GM06990 (cell line): ENCODE measurements at regions not wholly inside any gene's neighbourhood (a gene's known extent, or its start where the extent isn't known, plus 50 kb on each side); places are given as distances from the start of the nearest gene placed in this dataset.
"Not testable (repeated sequence)": the region's sequence is repeated elsewhere in the genome, so short reads cannot be mapped to it uniquely, and the experiment has no call there.

ENCODE experiments used
- DNase-seq: peaks from one replicate; pipeline ENCODE4 v3.0.0-alpha.2; 2011; ENCODE audit not compliant: insufficient read length; ENCODE audit errors: extremely low read depth
- H3K27me3 ChIP-seq: replicated peaks from 2 replicates; pipeline ENCODE4 v1.6.0; 2011; ENCODE audit warnings: low read length; ENCODE audit not compliant: control insufficient read depth, insufficient read depth
- H3K36me3 ChIP-seq: 2 replicates; pipeline ENCODE4 v1.5.1; 2011; ENCODE audit warnings: low read length; ENCODE audit not compliant: control insufficient read depth, insufficient read depth
- H3K4me3 ChIP-seq: replicated peaks from 2 replicates; pipeline ENCODE4 v1.5.1; 2011; ENCODE audit warnings: low read depth, mild to moderate bottlenecking, control low read depth, low read length
- TF ChIP-seq, protein P1 (sequence below): IDR thresholded peaks from 2 replicates; pipeline ENCODE4 v1.5.1; 2011; ENCODE audit warnings: low read length, control low read depth, mild to moderate bottlenecking, inconsistent platforms; ENCODE audit not compliant: insufficient read depth, poor library complexity, severe bottlenecking

DNA sequence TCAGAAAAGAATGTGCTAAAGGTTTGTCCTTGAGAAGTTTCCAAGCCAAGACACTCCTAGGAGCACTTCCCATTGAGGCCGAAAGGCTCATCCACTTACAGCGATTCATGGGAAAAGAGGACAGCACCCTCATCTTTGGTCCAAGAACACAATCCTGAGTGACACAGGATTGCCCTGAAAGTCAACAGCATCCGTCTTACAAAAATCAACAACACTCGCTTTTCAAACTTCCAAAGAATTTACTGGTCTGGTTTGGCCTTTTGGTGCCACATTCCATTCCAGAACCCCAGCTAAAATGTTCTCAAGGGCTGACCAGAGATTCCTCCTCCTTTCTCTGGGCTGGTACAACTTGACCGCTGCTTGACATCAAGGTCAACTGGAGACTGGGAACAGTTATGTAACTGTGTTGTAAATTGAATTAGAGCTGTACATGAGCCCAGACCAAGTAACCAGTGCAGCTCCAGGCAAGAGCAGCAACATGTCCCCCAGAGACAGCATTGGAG, 415.8 kb upstream of the PIK3R1 start:
- Histone ChIP-seq H3K4me3 (no peak overlapping the region), H3K27me3 (no peaks in the 10 kb centered on the region), H3K36me3 (no peaks in the 10 kb centered on the region)
- no peak for DNase-seq
- TF ChIP-seq, protein P1, sequence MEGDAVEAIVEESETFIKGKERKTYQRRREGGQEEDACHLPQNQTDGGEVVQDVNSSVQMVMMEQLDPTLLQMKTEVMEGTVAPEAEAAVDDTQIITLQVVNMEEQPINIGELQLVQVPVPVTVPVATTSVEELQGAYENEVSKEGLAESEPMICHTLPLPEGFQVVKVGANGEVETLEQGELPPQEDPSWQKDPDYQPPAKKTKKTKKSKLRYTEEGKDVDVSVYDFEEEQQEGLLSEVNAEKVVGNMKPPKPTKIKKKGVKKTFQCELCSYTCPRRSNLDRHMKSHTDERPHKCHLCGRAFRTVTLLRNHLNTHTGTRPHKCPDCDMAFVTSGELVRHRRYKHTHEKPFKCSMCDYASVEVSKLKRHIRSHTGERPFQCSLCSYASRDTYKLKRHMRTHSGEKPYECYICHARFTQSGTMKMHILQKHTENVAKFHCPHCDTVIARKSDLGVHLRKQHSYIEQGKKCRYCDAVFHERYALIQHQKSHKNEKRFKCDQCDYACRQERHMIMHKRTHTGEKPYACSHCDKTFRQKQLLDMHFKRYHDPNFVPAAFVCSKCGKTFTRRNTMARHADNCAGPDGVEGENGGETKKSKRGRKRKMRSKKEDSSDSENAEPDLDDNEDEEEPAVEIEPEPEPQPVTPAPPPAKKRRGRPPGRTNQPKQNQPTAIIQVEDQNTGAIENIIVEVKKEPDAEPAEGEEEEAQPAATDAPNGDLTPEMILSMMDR: no peak

DNA sequence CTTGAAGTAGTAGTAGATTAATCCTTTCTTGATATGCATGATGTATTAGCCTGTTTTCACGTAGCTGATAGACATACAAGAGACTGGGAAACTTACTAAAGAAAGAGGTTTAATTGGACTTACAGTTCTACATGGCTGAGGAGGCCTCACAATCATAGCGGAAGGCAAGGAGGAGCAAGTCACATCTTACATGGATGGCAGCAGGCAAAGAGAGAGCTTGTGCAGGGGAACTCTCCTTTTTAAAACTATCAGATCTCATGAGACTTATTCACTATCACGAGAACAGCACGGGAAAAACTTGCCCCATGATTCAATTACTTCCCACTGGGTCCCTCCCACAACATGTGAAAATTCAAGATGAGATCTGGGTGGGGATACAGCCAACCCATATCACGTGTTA, 417.1 kb upstream of the PIK3R1 start:
- not testable (repeated sequence) for H3K4me3 ChIP-seq, DNase-seq, H3K36me3 ChIP-seq, H3K27me3 ChIP-seq

DNA sequence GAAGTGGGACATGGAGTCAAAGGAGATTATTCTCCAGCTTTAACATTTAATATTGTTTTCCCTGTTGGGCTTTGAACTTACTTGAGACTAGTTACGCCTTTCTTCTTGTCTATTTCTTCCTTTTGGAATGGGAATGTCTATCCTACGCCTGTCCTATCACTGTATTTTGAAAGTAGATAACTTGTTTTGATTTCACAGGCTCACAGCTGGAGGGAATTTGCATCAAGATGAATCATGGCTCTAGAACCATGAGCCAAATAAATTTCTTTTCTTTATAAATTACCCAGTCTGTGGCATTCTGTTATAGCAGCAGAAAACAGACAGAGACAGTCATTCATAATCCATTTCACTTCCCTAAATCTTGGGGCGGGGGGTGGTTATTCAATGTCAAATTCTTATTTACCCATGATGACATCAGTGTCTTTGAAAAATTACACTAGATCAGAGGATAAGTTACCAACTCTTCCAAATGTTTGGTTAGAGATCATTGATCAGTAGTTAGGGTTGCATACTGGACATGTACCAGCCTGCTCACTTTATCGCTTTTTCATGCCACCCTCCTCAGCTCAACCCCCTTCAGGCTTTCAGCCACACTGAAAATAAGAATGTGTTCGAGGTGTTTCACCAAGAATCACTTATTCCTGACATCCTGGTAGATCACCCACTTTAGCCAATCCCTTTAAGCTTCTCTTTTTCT, 419.6 kb upstream of the PIK3R1 start:
- no peak overlapping the region for H3K4me3 ChIP-seq
- TF ChIP-seq, protein P1: no peak
- H3K36me3 ChIP-seq: no peaks in the 10 kb centered on the region
- no peak for DNase-seq
- H3K27me3 ChIP-seq: no peaks in the 10 kb centered on the region

DNA sequence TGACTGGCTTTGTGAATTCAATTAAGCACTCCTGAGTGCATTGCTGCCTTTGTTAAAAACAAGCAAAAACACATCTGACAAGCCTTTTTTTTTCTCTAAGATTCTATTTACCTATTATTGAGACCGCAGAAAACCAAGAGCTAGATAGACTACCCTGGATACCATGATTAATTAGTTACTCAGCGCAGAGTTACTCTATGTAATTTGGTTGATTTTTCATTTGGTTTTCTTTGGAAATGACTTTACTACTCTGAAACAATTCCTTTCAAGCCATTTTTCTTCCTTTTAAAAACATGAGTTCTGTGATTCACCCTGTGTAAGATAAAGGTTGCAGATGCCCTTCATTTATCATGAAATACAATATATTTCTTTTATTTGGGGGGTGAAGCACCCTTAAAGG, 421.6 kb upstream of the PIK3R1 start:
- Histone ChIP-seq H3K4me3 (no peak overlapping the region), H3K27me3 (no peaks in the 10 kb centered on the region), H3K36me3 (no peaks in the 10 kb centered on the region)
- no peak for DNase-seq
- TF ChIP-seq, protein P1: no peak

DNA sequence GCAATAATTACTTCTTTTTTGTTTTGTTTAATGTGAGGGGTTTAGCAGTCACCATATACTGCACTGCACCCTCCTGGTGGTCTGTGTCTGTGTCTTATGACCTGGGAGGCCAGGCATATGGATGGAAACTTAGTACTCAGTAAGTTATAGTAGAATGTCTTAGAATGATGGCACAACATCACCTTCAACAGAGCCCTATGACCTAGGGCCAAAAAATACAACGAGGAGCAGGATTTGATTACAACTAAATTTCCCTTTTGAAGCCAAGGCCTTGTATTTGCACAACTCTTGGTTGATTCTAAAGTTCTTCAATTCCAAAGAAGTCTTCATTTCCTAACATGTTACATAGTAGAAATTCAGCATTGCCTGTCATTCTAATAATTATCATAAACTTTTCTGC, 422.1 kb upstream of the PIK3R1 start:
- H3K27me3 ChIP-seq: no peaks in the 10 kb centered on the region
- TF ChIP-seq, protein P1: no peak
- no peak overlapping the region for H3K4me3 ChIP-seq
- H3K36me3 ChIP-seq: no peaks in the 10 kb centered on the region
- DNase-seq: no peak

DNA sequence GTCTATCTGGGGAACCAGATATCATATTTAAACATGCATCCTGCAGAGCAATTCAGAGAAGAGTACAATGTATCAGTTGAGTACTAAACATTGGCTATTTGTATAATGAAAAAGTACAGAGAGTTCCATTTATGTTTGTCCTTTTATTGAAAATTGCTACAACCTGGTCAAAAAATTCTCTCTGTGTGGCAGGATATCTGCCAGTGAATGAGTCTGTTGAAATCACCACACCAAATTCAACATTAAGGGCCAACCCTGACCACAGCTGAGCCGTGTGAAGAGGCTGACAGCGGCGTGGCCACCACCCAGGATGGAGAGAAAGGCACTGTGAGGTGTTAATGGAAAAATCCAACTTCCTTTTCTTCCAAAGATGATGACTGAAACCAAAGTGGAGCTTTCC, 422.7 kb upstream of the PIK3R1 start:
- TF ChIP-seq, protein P1: no peak
- DNase-seq: no peak
- H3K27me3 ChIP-seq: no peaks in the 10 kb centered on the region
- H3K36me3 ChIP-seq: no peaks in the 10 kb centered on the region
- H3K4me3 ChIP-seq: no peak overlapping the region
